Activated T-cell treated with anti-CD3 and anti-CD28 coated beads for 24 hours (primary cell): ENCODE measurements at regions not wholly inside any gene's neighbourhood (a gene's known extent, or its start where the extent isn't known, plus 50 kb on each side); places are given as distances from the start of the nearest gene placed in this dataset.
"Not testable (repeated sequence)": the region's sequence is repeated elsewhere in the genome, so short reads cannot be mapped to it uniquely, and the experiment has no call there.

Source experiments
- DNase-seq: peaks from one replicate; pipeline ENCODE4 v3.0.0-alpha.2; 2020; ENCODE audit warnings: low read depth

GRCh38 chr3:194019398-194020165 lies 116.4 kb upstream of the HES1 start:
- no peak for DNase-seq

DNA sequence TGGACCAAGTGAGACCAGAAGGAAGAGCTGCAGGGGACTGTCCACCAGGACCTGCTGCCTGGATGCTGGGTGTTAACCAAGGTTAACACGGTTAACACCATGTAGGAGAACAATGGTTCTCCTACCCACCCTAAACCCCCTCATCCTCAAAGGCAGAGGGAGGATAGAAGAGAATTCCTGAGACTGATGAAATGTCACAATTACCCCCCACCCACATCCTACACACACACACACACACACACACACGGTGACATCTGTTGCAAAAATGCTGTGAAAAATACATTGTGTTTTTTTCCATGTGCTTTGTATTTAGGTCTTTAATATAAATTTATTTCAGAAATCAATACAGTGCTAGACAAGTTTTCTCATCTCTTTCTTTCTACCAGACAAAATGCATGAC lies 113.9 kb upstream of the HES1 start:
- DNase-seq = no peak

- DNase-seq = no peak
Observed at GRCh38 chr3:194022816-194023215, 113.1 kb upstream of the HES1 start.

GRCh38 chr3:194023501-194024280 lies 112.3 kb upstream of the HES1 start:
- DNase-seq = no peak

GRCh38 chr3:194025119-194025518 lies 110.8 kb upstream of the HES1 start:
- DNase-seq = no peak

GRCh38 chr3:194025951-194026350 lies 110.0 kb upstream of the HES1 start:
- DNase-seq = no peak

DNA sequence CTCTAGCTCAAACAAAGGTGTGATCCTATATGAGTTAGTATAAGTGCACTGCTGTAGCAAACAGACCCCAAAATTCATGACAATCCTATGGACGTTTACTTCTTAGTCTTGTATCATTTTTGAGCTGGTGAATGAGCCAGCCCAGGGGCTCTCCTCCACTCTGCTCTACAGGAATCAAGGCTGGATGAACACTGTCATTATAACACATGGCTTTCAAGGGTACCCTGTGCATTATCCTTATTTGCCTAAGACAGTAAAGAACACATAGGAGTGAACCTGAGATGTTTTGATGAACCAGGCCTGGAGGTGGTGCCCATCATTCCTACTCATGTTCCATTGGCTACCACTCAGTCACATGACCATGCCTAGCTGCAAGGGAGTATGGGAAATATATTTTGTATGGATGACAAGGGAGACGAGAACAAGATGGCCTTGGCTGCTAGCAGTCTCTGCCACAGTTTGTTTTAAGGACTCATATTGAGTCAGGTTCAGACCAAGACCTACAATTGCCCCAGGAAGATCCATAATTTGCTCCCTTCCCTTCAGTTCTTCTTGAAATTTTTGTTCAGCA lies 107.4 kb upstream of the HES1 start:
- no peak for DNase-seq

DNA sequence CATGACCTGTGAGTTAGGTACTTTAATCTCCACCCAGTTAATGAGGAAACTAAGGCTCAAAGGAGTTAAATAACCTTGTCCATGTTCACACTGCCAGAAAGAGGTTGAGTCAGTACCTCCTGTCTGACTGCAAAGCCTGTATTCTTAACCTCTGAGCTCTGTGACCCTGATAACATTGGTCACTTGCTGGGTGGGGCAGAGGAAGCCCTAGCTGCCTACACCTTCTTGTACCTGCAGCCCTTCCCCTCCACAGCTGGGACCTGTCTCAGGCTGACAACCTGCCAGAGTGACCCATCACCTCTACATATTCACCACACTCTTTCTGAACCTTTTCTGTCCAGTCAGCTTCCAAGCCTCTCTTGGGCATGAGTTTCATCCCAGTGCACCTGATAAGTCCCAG lies 106.1 kb upstream of the HES1 start:
- no peak for DNase-seq

- DNase-seq = no peak
Observed at GRCh38 chr3:194030372-194030771, 105.6 kb upstream of the HES1 start.

- DNase-seq = no peak
Observed at GRCh38 chr3:194031349-194031748, 104.6 kb upstream of the HES1 start.

GRCh38 chr3:194031867-194032635 lies 103.9 kb upstream of the HES1 start:
- no peak for DNase-seq

GRCh38 chr3:194032828-194033435 lies 103.0 kb upstream of the HES1 start:
- DNase-seq = no peak

DNA sequence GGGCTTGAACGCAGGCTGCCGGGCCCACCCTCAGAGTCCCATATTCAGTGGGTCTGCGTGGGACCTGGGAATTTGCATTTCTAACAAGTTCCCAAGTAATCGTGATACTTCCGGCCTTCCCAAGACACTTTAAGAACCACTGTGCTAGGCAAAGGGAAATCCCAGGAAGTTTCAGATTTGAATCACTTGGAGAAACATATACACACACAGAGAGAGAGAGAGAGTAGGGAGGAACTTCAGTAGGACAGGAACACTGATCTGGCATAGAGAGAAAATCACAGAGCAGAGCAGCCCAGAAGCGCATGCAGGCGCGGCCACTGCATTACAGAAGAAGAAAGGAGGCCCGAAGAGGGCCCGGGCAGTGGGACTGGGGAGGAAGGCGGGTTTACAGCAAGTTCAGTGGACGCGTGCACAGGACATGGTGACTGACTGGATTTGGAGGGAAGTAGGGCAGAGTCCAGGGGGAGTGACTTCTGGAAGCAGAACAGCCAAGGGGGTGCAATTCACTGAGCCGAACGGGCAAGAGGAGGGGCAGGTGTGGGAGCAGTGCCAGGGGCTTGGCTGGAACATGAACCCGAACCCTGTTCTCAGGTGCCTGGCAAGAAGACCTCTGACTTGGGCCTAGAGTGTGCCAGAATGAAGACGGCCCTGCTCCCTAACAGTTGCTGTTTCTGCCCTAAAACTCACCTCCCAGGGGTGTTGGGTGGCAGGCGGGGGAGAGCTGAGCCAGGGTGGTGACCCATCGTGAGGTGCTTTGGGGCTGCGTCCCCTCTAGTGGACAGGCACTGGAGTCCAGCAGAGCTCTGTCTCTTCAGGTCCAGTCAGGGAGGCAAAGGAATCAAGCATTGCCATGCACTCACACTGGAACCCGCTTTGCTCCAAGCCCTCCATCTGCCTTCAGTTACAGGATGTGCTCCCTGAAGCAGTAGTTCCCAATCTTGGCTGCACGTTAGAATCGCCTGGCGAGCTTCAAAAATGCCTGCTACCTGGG lies 101.3 kb upstream of the HES1 start:
- no peak for DNase-seq

GRCh38 chr3:194035406-194036138 lies 100.4 kb upstream of the HES1 start:
- DNase-seq = no peak

- no peak for DNase-seq
Observed at GRCh38 chr3:194036842-194037241, 99.1 kb upstream of the HES1 start.

- DNase-seq = not testable (repeated sequence)
Observed at GRCh38 chr3:194038346-194038745, 97.6 kb upstream of the HES1 start.

GRCh38 chr3:194038960-194039359 lies 97.0 kb upstream of the HES1 start:
- no peak for DNase-seq

GRCh38 chr3:194040516-194041273 lies 95.3 kb upstream of the HES1 start:
- no peak for DNase-seq

DNA sequence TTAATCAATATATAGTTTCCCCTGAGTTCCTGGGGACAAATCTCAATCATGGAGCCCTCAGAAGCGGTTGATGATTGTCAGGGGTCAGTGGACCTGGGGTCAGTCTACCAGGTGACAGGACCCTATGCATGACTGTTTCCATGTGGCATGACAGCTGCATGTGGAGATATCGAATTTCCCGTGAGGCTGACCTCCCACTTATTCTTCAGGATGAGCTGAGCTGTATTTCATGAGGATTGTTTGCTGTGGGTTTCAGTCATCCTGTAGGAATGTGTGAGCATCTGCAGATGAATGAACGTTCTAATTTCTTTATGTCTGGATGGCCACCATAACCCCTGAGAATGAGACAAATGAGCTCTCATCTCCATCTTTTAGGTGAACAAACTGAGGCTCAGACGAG lies 93.0 kb upstream of the HES1 start:
- DNase-seq = no peak
